MM.1S (cell line): ENCODE measurements at regions not wholly inside any gene's neighbourhood (a gene's known extent, or its start where the extent isn't known, plus 50 kb on each side); places are given as distances from the start of the nearest gene placed in this dataset.

ENCODE experiments used
- DNase-seq: peaks from one replicate; pipeline ENCODE4 v3.0.0-alpha.2; 2015
- H2AFZ ChIP-seq: fragments of 300-600 bp; sonication (generic); 2 replicates; pipeline ENCODE4 v1.6.0; 2016; ENCODE audit warnings: antibody characterized with exemption, low read length
- H3F3A ChIP-seq: fragments of 300-600 bp; sonication (generic); 2 replicates; pipeline ENCODE4 v1.6.1; 2016; ENCODE audit warnings: mild to moderate bottlenecking, antibody characterized with exemption, low read length, moderate library complexity, mixed read lengths; ENCODE audit not compliant: insufficient read depth
- H3K27ac ChIP-seq: fragments of 300-600 bp; sonication (generic); 2 replicates; pipeline ENCODE4 v1.5.1; 2016; ENCODE audit warnings: mild to moderate bottlenecking, low read length
- H3K27me3 ChIP-seq: fragments of 300-600 bp; sonication (generic); replicated peaks from 2 replicates; pipeline ENCODE4 v1.6.0; 2016; ENCODE audit warnings: low read length; ENCODE audit not compliant: insufficient read depth
- H3K36me3 ChIP-seq: fragments of 300-600 bp; sonication (generic); replicated peaks from 2 replicates; pipeline ENCODE4 v1.6.1; 2016; ENCODE audit warnings: mild to moderate bottlenecking, low read length, mixed read lengths; ENCODE audit not compliant: insufficient read depth
- H3K4me1 ChIP-seq: fragments of 300-600 bp; sonication (generic); 2 replicates; pipeline ENCODE4 v1.6.1; 2016; ENCODE audit warnings: low read length, mixed read lengths
- H3K4me2 ChIP-seq: fragments of 300-600 bp; sonication (generic); 2 replicates; pipeline ENCODE4 v1.6.0; 2016; ENCODE audit warnings: low read depth, low read length
- H3K4me3 ChIP-seq: fragments of 300-600 bp; sonication (generic); 2 replicates; pipeline ENCODE4 v1.5.1; 2016; ENCODE audit warnings: low read length, mixed read lengths
- H3K79me2 ChIP-seq: fragments of 300-600 bp; sonication (generic); 2 replicates; pipeline ENCODE4 v1.6.1; 2016; ENCODE audit warnings: mixed run types, low read length, mixed read lengths
- H3K9ac ChIP-seq: fragments of 300-600 bp; sonication (generic); 2 replicates; pipeline ENCODE4 v1.6.1; 2016; ENCODE audit warnings: low read length, mixed read lengths
- H3K9me2 ChIP-seq: fragments of 300-600 bp; sonication (generic); replicated peaks from 2 replicates; pipeline ENCODE4 v1.6.1; 2016; ENCODE audit warnings: mild to moderate bottlenecking, low read length, mixed read lengths; ENCODE audit not compliant: insufficient read depth
- H3K9me3 ChIP-seq: fragments of 300-600 bp; sonication (generic); replicated peaks from 2 replicates; pipeline ENCODE4 v1.6.1; 2016; ENCODE audit warnings: mild to moderate bottlenecking, low read length, mixed read lengths; ENCODE audit not compliant: insufficient read depth
- H4K20me1 ChIP-seq: fragments of 300-600 bp; sonication (generic); 2 replicates; pipeline ENCODE4 v1.6.1; 2016; ENCODE audit warnings: mild to moderate bottlenecking, low read length, moderate library complexity, mixed read lengths; ENCODE audit not compliant: insufficient read depth
- EZH2 ChIP-seq: fragments of 300-600 bp; sonication (generic); optimal IDR thresholded peaks from 2 replicates; pipeline ENCODE3; 2017; ENCODE audit warnings: low read depth, mild to moderate bottlenecking, antibody characterized with exemption, low read length, mixed read lengths
- EZH2phosphoT487 ChIP-seq: fragments of 300-600 bp; sonication (generic); IDR thresholded peaks from 2 replicates; pipeline ENCODE4 v1.6.1; 2018; ENCODE audit warnings: antibody characterized with exemption, low read length
- TF ChIP-seq, protein P1 (sequence below): fragments of 300-600 bp; sonication (generic); IDR thresholded peaks from 2 replicates; pipeline ENCODE4 v1.5.1; 2016; ENCODE audit warnings: antibody characterized with exemption, low read length, mixed read lengths

- TF ChIP-seq EZH2phosphoT487 (no peak), EZH2 (no peak)
- TF ChIP-seq, protein P1, sequence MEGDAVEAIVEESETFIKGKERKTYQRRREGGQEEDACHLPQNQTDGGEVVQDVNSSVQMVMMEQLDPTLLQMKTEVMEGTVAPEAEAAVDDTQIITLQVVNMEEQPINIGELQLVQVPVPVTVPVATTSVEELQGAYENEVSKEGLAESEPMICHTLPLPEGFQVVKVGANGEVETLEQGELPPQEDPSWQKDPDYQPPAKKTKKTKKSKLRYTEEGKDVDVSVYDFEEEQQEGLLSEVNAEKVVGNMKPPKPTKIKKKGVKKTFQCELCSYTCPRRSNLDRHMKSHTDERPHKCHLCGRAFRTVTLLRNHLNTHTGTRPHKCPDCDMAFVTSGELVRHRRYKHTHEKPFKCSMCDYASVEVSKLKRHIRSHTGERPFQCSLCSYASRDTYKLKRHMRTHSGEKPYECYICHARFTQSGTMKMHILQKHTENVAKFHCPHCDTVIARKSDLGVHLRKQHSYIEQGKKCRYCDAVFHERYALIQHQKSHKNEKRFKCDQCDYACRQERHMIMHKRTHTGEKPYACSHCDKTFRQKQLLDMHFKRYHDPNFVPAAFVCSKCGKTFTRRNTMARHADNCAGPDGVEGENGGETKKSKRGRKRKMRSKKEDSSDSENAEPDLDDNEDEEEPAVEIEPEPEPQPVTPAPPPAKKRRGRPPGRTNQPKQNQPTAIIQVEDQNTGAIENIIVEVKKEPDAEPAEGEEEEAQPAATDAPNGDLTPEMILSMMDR: no peak
- Histone ChIP-seq H3K9me3 (no peaks in the 10 kb centered on the region), H3K79me2 (no peaks in the 10 kb centered on the region), H3K4me1 (peaks cover 9% of the 10 kb centered on the region), H4K20me1 (no peaks in the 10 kb centered on the region), H3K9ac (no peak overlapping the region), H3K27ac (no peak overlapping the region), H3F3A (peaks cover 5% of the 10 kb centered on the region; the same call in 1 of the 2 replicates), H3K4me3 (no peak overlapping the region), H3K27me3 (no peaks in the 10 kb centered on the region), H3K9me2 (no peaks in the 10 kb centered on the region), H3K4me2 (no peak overlapping the region), H3K36me3 (no peaks in the 10 kb centered on the region), H2AFZ (no peak overlapping the region)
- DNase-seq: no peak
Observed at GRCh38 chr2:223652122-223652521, 50.0 kb upstream of the SCG2 start.
